ENCODE measurements at regions not wholly inside any gene's neighbourhood (a gene's known extent, or its start where the extent isn't known, plus 50 kb on each side); places are given as distances from the start of the nearest gene placed in this dataset.
A peak's percentile ranks its signal among the peaks of the same experiment; 100 is the strongest.

DNA sequence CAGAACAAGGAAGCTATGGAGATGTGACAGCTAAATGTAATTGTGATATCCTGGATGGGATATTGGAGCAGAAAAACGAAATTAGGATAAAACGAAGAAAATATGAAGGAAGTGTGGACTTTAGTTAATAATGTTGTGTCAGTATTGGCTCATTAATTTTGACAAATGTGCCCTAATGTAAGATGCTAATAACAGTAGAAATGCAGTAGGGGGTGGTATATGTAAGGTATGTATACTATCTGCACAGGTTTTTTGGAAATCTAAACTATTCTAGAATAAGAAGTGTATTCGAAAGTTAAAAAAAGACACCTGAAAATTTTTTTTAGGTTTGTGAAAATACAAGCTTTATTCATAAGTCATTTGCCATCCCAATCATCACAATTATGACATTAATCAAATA, 421.4 kb upstream of the B3GALT2 start:
- TF ChIP-seq, protein P1, sequence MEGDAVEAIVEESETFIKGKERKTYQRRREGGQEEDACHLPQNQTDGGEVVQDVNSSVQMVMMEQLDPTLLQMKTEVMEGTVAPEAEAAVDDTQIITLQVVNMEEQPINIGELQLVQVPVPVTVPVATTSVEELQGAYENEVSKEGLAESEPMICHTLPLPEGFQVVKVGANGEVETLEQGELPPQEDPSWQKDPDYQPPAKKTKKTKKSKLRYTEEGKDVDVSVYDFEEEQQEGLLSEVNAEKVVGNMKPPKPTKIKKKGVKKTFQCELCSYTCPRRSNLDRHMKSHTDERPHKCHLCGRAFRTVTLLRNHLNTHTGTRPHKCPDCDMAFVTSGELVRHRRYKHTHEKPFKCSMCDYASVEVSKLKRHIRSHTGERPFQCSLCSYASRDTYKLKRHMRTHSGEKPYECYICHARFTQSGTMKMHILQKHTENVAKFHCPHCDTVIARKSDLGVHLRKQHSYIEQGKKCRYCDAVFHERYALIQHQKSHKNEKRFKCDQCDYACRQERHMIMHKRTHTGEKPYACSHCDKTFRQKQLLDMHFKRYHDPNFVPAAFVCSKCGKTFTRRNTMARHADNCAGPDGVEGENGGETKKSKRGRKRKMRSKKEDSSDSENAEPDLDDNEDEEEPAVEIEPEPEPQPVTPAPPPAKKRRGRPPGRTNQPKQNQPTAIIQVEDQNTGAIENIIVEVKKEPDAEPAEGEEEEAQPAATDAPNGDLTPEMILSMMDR (IDR thresholded peaks at IDR 0.05; ENCODE audit: low read length, missing control alignments): no peak
- DNase-seq (ENCODE audit: low read depth): no peak

DNA sequence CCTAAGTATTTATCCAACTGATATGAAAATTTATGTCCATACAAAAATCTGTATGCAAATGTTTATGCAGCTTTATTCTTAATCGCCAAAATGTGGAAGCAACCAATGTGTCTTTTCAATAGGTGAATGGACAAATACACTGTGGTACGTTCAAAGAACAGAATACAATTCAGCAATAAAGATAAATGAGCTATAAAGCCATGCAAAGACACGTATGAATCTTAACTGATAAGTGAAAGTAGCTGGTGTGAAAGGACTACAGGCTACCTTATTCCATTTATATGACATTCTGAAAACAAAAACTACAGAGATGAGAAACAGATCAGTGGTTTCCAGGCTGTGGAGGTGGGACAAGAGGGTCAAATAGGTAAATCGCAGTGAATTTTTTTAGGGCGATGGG, 419.6 kb upstream of the B3GALT2 start:
- DNase-seq (ENCODE audit: low read depth): no peak
- H3K4me3 ChIP-seq (replicated peaks; ENCODE audit: low read depth, low read length): no peak overlapping the region
- TF ChIP-seq, protein P1 (IDR thresholded peaks at IDR 0.05; ENCODE audit: low read length, missing control alignments): no peak

More for the DNA sequence above, 421.4 kb upstream of the B3GALT2 start:
- H3K4me3 ChIP-seq (replicated peaks; ENCODE audit: low read depth, low read length): no peak overlapping the region

DNA sequence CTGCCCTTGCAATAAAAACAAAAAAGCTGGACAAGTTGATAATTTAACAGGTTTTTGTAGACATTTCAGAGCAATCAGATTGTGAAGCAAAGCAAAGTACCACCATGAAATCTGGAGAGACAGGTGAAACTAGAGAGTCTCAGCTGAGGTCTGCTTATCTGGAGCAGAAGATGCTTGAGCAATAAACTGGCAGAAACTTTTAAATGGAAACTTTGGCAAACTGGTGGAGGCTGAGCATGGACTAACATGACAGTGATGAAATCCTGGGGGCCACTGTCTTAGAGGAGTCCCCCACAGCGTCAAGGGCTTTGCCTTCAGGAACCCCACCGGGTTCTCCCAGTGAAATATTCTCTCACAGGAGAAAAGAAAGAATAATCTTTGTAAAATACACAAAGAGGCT, 416.3 kb upstream of the B3GALT2 start:
- no peak overlapping the region for H3K4me3 ChIP-seq (replicated peaks; ENCODE audit: low read depth, low read length)
- no peak for DNase-seq (ENCODE audit: low read depth)
- TF ChIP-seq, protein P1 (IDR thresholded peaks at IDR 0.05; ENCODE audit: low read length, missing control alignments): no peak

DNA sequence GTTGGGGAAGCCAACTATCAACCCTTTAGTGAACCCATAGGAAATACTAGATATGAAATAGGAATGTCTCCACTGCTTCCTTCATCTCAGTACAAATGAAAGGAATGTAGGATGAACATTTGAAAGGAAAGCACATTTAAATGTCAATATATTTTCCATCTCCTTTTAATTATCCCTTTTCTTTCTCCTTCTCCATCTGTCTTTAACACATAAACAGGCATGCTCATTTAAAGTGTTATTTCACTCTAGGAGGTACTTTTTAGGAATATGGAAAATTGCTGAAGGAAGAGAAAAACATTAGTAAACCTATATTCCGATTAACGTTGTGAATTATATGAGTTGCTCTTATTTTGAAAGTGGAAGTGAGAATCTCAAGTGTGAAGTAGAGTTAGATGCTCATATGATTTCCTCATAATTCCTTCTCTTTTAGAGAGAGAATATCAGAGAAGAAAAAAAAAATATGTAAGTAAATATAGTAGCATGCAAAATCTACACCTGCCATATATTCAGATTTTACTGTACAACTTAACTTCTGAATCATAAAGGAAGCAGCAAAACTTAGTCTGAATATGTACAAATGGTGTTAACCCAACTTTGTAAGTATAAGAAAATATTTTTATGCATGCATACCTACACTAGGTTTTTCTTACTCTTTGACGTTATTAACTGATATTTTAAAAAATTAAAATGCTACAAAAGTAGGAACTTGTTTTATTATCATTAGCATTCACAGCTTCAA, 406.9 kb upstream of the B3GALT2 start:
- H3K4me3 ChIP-seq (replicated peaks; ENCODE audit: low read depth, low read length): no peak overlapping the region
- no peak for DNase-seq (ENCODE audit: low read depth)

DNA sequence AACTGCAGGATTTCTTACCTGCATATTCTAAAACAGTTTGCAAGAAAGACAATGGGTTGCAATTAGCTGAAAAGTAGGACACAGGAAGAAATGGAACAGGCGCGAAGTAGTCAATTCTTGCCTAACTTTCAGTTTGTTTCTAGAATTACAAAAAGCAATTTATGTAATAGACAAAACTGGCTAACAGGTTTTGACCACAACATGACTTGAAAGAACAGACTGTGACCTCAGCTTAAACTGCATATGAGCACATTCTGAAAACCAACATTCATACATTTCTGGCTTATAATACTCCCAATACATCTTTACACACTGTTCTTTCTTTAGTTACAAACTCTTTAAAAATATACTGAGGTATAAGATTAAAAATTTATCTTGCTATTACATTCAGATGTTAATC, 405.9 kb upstream of the B3GALT2 start:
- H3K4me3 ChIP-seq (replicated peaks; ENCODE audit: low read depth, low read length): no peak overlapping the region
- no peak for DNase-seq (ENCODE audit: low read depth)
- TF ChIP-seq, protein P1 (IDR thresholded peaks at IDR 0.05; ENCODE audit: low read length, missing control alignments): no peak

More for the DNA sequence above, 406.9 kb upstream of the B3GALT2 start:
- TF ChIP-seq, protein P1 (IDR thresholded peaks at IDR 0.05; ENCODE audit: low read length, missing control alignments): no peak

DNA sequence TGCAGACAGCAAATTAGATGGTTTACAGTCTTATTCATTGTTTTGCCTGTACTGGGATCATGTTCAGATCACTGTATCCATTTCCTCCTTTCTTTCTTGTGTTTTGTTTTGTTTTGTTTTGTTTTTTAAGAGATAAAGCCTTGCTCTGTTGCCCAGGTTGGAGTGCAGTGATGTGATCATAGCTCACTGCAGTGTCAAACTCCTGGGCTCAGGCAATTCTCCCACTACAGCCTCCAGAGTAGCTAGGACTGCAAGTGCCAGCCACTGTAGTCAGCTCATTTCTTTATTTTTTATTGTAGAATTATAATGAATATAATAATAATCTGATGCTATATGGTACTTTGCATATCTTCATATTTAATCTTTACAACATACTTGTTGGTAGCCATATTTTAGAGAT, 403.7 kb upstream of the B3GALT2 start:
- peak; percentile 47 for DNase-seq (ENCODE audit: low read depth)
- TF ChIP-seq, protein P1 (IDR thresholded peaks at IDR 0.05; ENCODE audit: low read length, missing control alignments): no peak
- no peak overlapping the region for H3K4me3 ChIP-seq (replicated peaks; ENCODE audit: low read depth, low read length)

DNA sequence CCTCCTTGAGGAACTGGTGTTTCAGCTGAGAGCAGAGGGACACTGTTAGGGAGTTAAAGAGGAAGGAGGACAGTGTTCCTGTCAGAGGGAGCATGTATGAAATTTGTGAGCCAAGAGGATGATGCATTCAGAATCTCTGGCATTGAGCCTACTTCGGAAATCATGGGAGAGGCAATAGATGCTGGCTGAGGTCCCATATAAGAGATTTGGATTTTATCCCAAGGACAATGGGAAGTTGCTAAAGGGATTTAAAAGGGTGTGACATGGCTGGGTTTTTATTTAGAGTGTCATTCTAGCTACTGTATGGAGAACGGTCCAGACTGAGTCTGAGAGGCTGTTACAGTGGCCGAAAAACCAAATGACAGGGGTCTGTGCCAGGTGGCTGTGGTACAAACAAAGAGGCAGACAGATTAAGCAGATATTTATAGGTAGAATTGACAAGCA, 403.2 kb upstream of the B3GALT2 start:
- no peak overlapping the region for H3K4me3 ChIP-seq (replicated peaks; ENCODE audit: low read depth, low read length)
- TF ChIP-seq, protein P1 (IDR thresholded peaks at IDR 0.05; ENCODE audit: low read length, missing control alignments): no peak
- peak; percentile 92 for DNase-seq (ENCODE audit: low read depth)
